ENCODE measurements at regions not wholly inside any gene's neighbourhood (a gene's known extent, or its start where the extent isn't known, plus 50 kb on each side); places are given as distances from the start of the nearest gene placed in this dataset.
A peak's percentile ranks its signal among the peaks of the same experiment; 100 is the strongest.

GRCh38 chr1:13892671-13893325 lies 192.8 kb downstream of the PRDM2 start:
- DNase-seq (ENCODE audit: low spot score): no peak
- no peak for TF ChIP-seq CTCF (IDR thresholded peaks at IDR 0.05)
- Histone ChIP-seq H3K27ac (no peak overlapping the region), H3K4me3 (peak overlapping the region; percentile 70)

GRCh38 chr1:13893409-13893821 lies 193.4 kb downstream of the PRDM2 start:
- TF ChIP-seq CTCF (IDR thresholded peaks at IDR 0.05): no peak
- H3K27ac ChIP-seq: no peak overlapping the region
- H3K4me3 ChIP-seq: peak overlapping the region; percentile 70
- no peak for DNase-seq (ENCODE audit: low spot score)

GRCh38 chr1:13896932-13897331 lies 196.9 kb downstream of the PRDM2 start:
- DNase-seq (ENCODE audit: low spot score): no peak
- Histone ChIP-seq H3K27ac (no peak overlapping the region), H3K4me3 (no peak overlapping the region)
- no peak for TF ChIP-seq CTCF (IDR thresholded peaks at IDR 0.05)

GRCh38 chr1:13898406-13898805 lies 198.4 kb downstream of the PRDM2 start:
- no peak overlapping the region for H3K4me3 ChIP-seq
- no peak overlapping the region for H3K27ac ChIP-seq

GRCh38 chr1:13899856-13900255 lies 199.9 kb downstream of the PRDM2 start:
- H3K4me3 ChIP-seq: no peak overlapping the region
- H3K27ac ChIP-seq: no peak overlapping the region
- TF ChIP-seq CTCF (IDR thresholded peaks at IDR 0.05): no peak
- no peak for DNase-seq (ENCODE audit: low spot score)

More at GRCh38 chr1:13898406-13898805, 198.4 kb downstream of the PRDM2 start:
- DNase-seq (ENCODE audit: low spot score): no peak
- TF ChIP-seq CTCF (IDR thresholded peaks at IDR 0.05): no peak

GRCh38 chr1:13900583-13900982 lies 200.6 kb downstream of the PRDM2 start:
- no peak for DNase-seq (ENCODE audit: low spot score)
- no peak overlapping the region for H3K27ac ChIP-seq
- no peak overlapping the region for H3K4me3 ChIP-seq
- no peak for TF ChIP-seq CTCF (IDR thresholded peaks at IDR 0.05)

GRCh38 chr1:13901039-13901438 lies 201.1 kb downstream of the PRDM2 start:
- Histone ChIP-seq H3K4me3 (no peak overlapping the region), H3K27ac (no peak overlapping the region)
- TF ChIP-seq CTCF (IDR thresholded peaks at IDR 0.05): no peak
- DNase-seq (ENCODE audit: low spot score): no peak
